ENCODE measurements at regions not wholly inside any gene's neighbourhood (a gene's known extent, or its start where the extent isn't known, plus 50 kb on each side); places are given as distances from the start of the nearest gene placed in this dataset.

DNA sequence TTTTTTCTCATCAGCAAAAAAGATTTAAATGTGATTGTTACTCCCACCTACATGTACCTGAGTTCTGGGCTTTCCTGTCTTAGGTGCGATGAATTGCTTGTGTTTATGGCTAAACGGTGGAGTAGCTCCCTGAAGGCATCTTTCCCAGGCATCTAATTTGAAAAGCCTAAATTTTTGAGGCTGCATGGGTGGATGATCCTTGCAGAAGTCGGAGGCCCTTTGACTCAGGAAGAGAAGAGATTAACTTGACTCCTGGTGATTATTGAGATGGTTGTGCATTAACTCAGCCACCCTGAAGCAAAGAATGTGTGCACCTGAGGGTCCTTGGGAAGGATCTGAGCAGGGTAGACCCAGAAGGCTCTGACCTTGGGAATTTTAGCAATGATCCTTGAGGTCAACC is 155.6 kb upstream of the SEMA3C start:
- TF ChIP-seq EZH2phosphoT487 (IDR thresholded peaks at IDR 0.05; ENCODE audit: insufficient read depth, low read depth) (no peak), EZH2 (IDR thresholded peaks at IDR 0.05; ENCODE audit: insufficient read depth, poor library complexity, severe bottlenecking) (no peak)
